Panc1 (cell line): ENCODE measurements at regions not wholly inside any gene's neighbourhood (a gene's known extent, or its start where the extent isn't known, plus 50 kb on each side); places are given as distances from the start of the nearest gene placed in this dataset.

Experiments
- ATAC-seq: fragments of 200-7000 bp; cut with Tn5 transposase; 2 replicates; pipeline ENCODE4 v1.9.1; 2020; ENCODE audit warnings: mild to moderate bottlenecking, moderate library complexity
- BruUV-seq: library from RNA; stranded (reverse); fragments of 400-500 nt; replicated peaks from 2 replicates; lab custom pipeline; 2021; lab: Mats Ljungman, UMichigan
- CTCF ChIA-PET: fragments of 300-600 bp; sonication (Branson Sonifier 250); formaldehyde crosslinking; loops from one replicate; lab custom pipeline; 2022; ENCODE audit warnings: antibody characterized with exemption; lab: Charles Lee
- POLR2A ChIA-PET: fragments of 300-600 bp; sonication (Branson Sonifier 250); formaldehyde crosslinking; loops from one replicate; lab custom pipeline; 2022; ENCODE audit warnings: antibody characterized with exemption; lab: Charles Lee
- DNase-seq: peaks from one replicate; pipeline ENCODE4 v3.0.0-alpha.2; 2010; ENCODE audit warnings: low read depth, low spot score
- H3K27ac ChIP-seq: 2 replicates; pipeline ENCODE4 v1.5.1; 2011; ENCODE audit warnings: mild to moderate bottlenecking, low read length, inconsistent platforms
- H3K27me3 ChIP-seq: fragments of 200-500 bp; sonication (Bioruptor generic); 2 replicates; pipeline ENCODE4 v1.6.0; 2014; ENCODE audit warnings: low read length, inconsistent platforms; ENCODE audit not compliant: control insufficient read depth, insufficient read depth
- H3K36me3 ChIP-seq: fragments of 200-500 bp; sonication (Bioruptor generic); 2 replicates; pipeline ENCODE4 v1.5.1; 2014; ENCODE audit warnings: inconsistent platforms, mild to moderate bottlenecking, low read length, moderate library complexity; ENCODE audit not compliant: control insufficient read depth, insufficient read depth
- H3K4me1 ChIP-seq: 2 replicates; pipeline ENCODE4 v1.5.1; 2011; ENCODE audit warnings: inconsistent platforms, mild to moderate bottlenecking, low read length, moderate library complexity; ENCODE audit not compliant: control insufficient read depth, insufficient read depth
- H3K4me3 ChIP-seq, 2 experiments: 2 replicates each; pipeline ENCODE4 v1.5.1; 2011 to 2012; ENCODE audit warnings: low read depth in 2 of 2, low read length in 2 of 2, mild to moderate bottlenecking in 2 of 2, inconsistent platforms in 1 of 2, moderate library complexity in 1 of 2
- H3K9me3 ChIP-seq: fragments of 200-500 bp; sonication (Bioruptor generic); 2 replicates; pipeline ENCODE4 v1.5.1; 2014; ENCODE audit warnings: low read depth, mild to moderate bottlenecking, inconsistent platforms, low read length, moderate library complexity; ENCODE audit not compliant: control insufficient read depth, insufficient read depth
- CTCF ChIP-seq: fragments of 450-650 bp; IDR thresholded peaks from 2 replicates; pipeline ENCODE4 v1.5.1; 2017; ENCODE audit warnings: mild to moderate bottlenecking
- POLR2AphosphoS5 ChIP-seq: IDR thresholded peaks from 2 replicates; pipeline ENCODE4 v1.6.1; 2012; ENCODE audit warnings: mild to moderate bottlenecking, low read depth, low read length, moderate library complexity
- REST ChIP-seq, 2 experiments: IDR thresholded peaks; 2 replicates each; pipeline ENCODE4 v1.6.1; 2011 to 2012; ENCODE audit warnings: low read depth in 2 of 2, control low read depth in 1 of 2, low read length in 1 of 2, mild to moderate bottlenecking in 1 of 2, moderate library complexity in 1 of 2; ENCODE audit not compliant: insufficient read depth in 1 of 2
- SIN3A ChIP-seq: IDR thresholded peaks from 2 replicates; pipeline ENCODE4 v1.6.1; 2012; ENCODE audit warnings: low read depth, mild to moderate bottlenecking, low read length, moderate library complexity, borderline replicate concordance; ENCODE audit not compliant: insufficient read depth
- TCF7L2 ChIP-seq: IDR thresholded peaks from 2 replicates; pipeline ENCODE4 v1.6.1; 2011; ENCODE audit warnings: mild to moderate bottlenecking, low read depth, low read length, inconsistent platforms
- in situ Hi-C: cut with HindIII; loops from 2 replicates; pipeline ENCODE4 v1.10.0; 2016; ENCODE audit warnings: low sequenced_read_pairs, low pct_unique_long_range_greater_than_20kb
- intact Hi-C: fragments of 100-400 bp; cut with micrococcal nuclease; formaldehyde crosslinking; loops from one replicate; pipeline ENCODE4 v1.10.0; 2022; ENCODE audit not compliant: unreplicated experiment

GRCh38 chr4:123107444-123108252, 185.3 kb upstream of the NUDT6 start:
- no peak for DNase-seq
- H3K4me1 ChIP-seq, result no peaks in the 10 kb centered on the region
- ATAC-seq, result no peak
- TF ChIP-seq REST (IDR thresholded peaks at IDR 0.05; ENCODE audit: insufficient read depth in 1 of 2, low read depth in 2 of 2, low read length in 1 of 2), result no peak
- no peak for TF ChIP-seq SIN3A
- no peak for TF ChIP-seq TCF7L2
- TF ChIP-seq CTCF, result no peak
- TF ChIP-seq POLR2AphosphoS5, result no peak
- ChIA-PET POLR2A (interaction anchor here (0.5 kb wide), 1 partner anchor 280 kb away, joined by 10 read pairs; no protein-coding TSS in a partner anchor), CTCF (no interaction called here)
- intact Hi-C loops, result loop anchor here (10.0 kb wide), 1 partner anchor 1157 kb away; no protein-coding TSS in a partner anchor
- BruUV-seq, result no TSS peak
- peaks cover 2% of the 10 kb centered on the region; the same call in 1 of the 2 replicates for H3K9me3 ChIP-seq
- no peak overlapping the region for H3K4me3 ChIP-seq
- no peaks in the 10 kb centered on the region for H3K27me3 ChIP-seq
- H3K27ac ChIP-seq, result no peak overlapping the region; the same call in 1 of the 2 replicates
- no peaks in the 10 kb centered on the region for H3K36me3 ChIP-seq
- in situ Hi-C loops, result no loop called here

- no TSS peak for BruUV-seq
- Histone ChIP-seq H3K27me3 (no peaks in the 10 kb centered on the region), H3K36me3 (no peaks in the 10 kb centered on the region), H3K4me1 (no peaks in the 10 kb centered on the region), H3K9me3 (peaks cover 2% of the 10 kb centered on the region; the same call in 1 of the 2 replicates), H3K4me3 (no peak overlapping the region), H3K27ac (peak overlapping the region; percentile 59; the same call in 1 of the 2 replicates)
- ChIA-PET POLR2A (interaction anchor here (0.6 kb wide), 1 partner anchor 46 kb away, joined by 3 read pairs; no protein-coding TSS in a partner anchor), CTCF (no interaction called here)
- no peak for ATAC-seq
- intact Hi-C loops, result loop anchor here (10.0 kb wide), 1 partner anchor 1156 kb away; no protein-coding TSS in a partner anchor
- TF ChIP-seq CTCF, result no peak
- TF ChIP-seq TCF7L2, result no peak
- TF ChIP-seq POLR2AphosphoS5, result no peak
- no peak for TF ChIP-seq SIN3A
- no peak for TF ChIP-seq REST (IDR thresholded peaks at IDR 0.05; ENCODE audit: insufficient read depth in 1 of 2, low read depth in 2 of 2, low read length in 1 of 2)
- DNase-seq, result no peak
- in situ Hi-C loops, result no loop called here
Measured at GRCh38 chr4:123109139-123109538, 186.7 kb upstream of the NUDT6 start.
